Mesenchymal stem cell (in vitro differentiated cells and primary cell): ENCODE measurements at regions not wholly inside any gene's neighbourhood (a gene's known extent, or its start where the extent isn't known, plus 50 kb on each side); places are given as distances from the start of the nearest gene placed in this dataset.

Source experiments
- DNase-seq: peaks from one replicate; pipeline ENCODE4 v3.0.0-alpha.2; 2013
- H2AFZ ChIP-seq: one replicate; pipeline ENCODE4 v1.6.1; 2013; ENCODE audit warnings: low read depth, mild to moderate bottlenecking, control low read depth, inconsistent platforms, low read length, moderate library complexity
- H2AK5ac ChIP-seq: 2 replicates; pipeline ENCODE4 v1.6.1; 2013; ENCODE audit warnings: low read length, moderate library complexity, mild to moderate bottlenecking, inconsistent platforms; ENCODE audit not compliant: severe bottlenecking
- H2BK120ac ChIP-seq: one replicate; pipeline ENCODE4 v1.6.1; 2013; ENCODE audit warnings: low read depth, mild to moderate bottlenecking, inconsistent platforms, low read length, moderate library complexity
- H2BK12ac ChIP-seq, 2 experiments: one replicate each; pipeline ENCODE4 v1.6.1; 2013; ENCODE audit warnings: inconsistent platforms in 2 of 2, low read length in 2 of 2, mild to moderate bottlenecking in 2 of 2, moderate library complexity in 2 of 2, control low read depth in 1 of 2
- H2BK15ac ChIP-seq: one replicate; pipeline ENCODE4 v1.6.1; 2013; ENCODE audit warnings: mild to moderate bottlenecking, low read depth, inconsistent platforms; ENCODE audit not compliant: poor library complexity, severe bottlenecking
- H2BK5ac ChIP-seq: 2 replicates; pipeline ENCODE4 v1.6.1; 2013; ENCODE audit warnings: low read depth, mild to moderate bottlenecking, low read length, control low read depth, inconsistent platforms; ENCODE audit not compliant: poor library complexity, severe bottlenecking
- H3K14ac ChIP-seq, 2 experiments: one replicate each; pipeline ENCODE4 v1.6.1; 2013; ENCODE audit warnings: inconsistent platforms in 2 of 2, low read length in 2 of 2, control low read depth in 1 of 2, mild to moderate bottlenecking in 1 of 2, moderate library complexity in 1 of 2
- H3K18ac ChIP-seq, 2 experiments: one replicate each; pipeline ENCODE4 v1.6.1; 2013; ENCODE audit warnings: inconsistent platforms in 2 of 2, low read length in 2 of 2, control low read depth in 1 of 2, low read depth in 1 of 2, mild to moderate bottlenecking in 1 of 2
- H3K23ac ChIP-seq, 2 experiments: one replicate each; pipeline ENCODE4 v1.6.1; 2013; ENCODE audit warnings: inconsistent platforms in 2 of 2, low read length in 2 of 2, mild to moderate bottlenecking in 2 of 2, moderate library complexity in 2 of 2, control low read depth in 1 of 2
- H3K27ac ChIP-seq: 2 replicates; pipeline ENCODE4 v1.5.1; 2013; ENCODE audit warnings: mild to moderate bottlenecking, moderate library complexity, low read length, control low read depth, inconsistent platforms; ENCODE audit not compliant: poor library complexity, severe bottlenecking
- H3K27me3 ChIP-seq, 2 experiments: 2 replicates each; pipeline versions ENCODE4 v1.6.1 to v1.7.0; 2013; ENCODE audit warnings: low read length in 2 of 2, mild to moderate bottlenecking in 2 of 2, moderate library complexity in 2 of 2, control low read depth in 1 of 2, inconsistent platforms in 1 of 2; ENCODE audit not compliant: control insufficient read depth in 1 of 2, insufficient read depth in 1 of 2
- H3K36me3 ChIP-seq, 2 experiments: 2 replicates each; pipeline versions ENCODE4 v1.6.1 to v1.7.0; 2013; ENCODE audit warnings: low read length in 2 of 2, control low read depth in 1 of 2, inconsistent platforms in 1 of 2, low read depth in 1 of 2, mild to moderate bottlenecking in 1 of 2; ENCODE audit not compliant: insufficient read depth in 2 of 2, control insufficient read depth in 1 of 2
- H3K4ac ChIP-seq, 2 experiments: one replicate each; pipeline ENCODE4 v1.6.1; 2013; ENCODE audit warnings: inconsistent platforms in 2 of 2, low read length in 2 of 2, mild to moderate bottlenecking in 2 of 2, moderate library complexity in 2 of 2, control low read depth in 1 of 2, low read depth in 1 of 2
- H3K4me1 ChIP-seq: 2 replicates; pipeline ENCODE4 v1.6.1; 2013; ENCODE audit warnings: low read depth, low read length, control low read depth; ENCODE audit not compliant: control insufficient read depth, insufficient read depth
- H3K4me2 ChIP-seq: 2 replicates; pipeline ENCODE4 v1.6.1; 2013; ENCODE audit warnings: low read length, mild to moderate bottlenecking, inconsistent platforms; ENCODE audit not compliant: poor library complexity, severe bottlenecking
- H3K4me3 ChIP-seq, 2 experiments: 2 replicates each; pipeline versions ENCODE4 v1.5.1 to v1.7.0; 2013; ENCODE audit warnings: low read length in 2 of 2, mild to moderate bottlenecking in 2 of 2, control low read depth in 1 of 2, low read depth in 1 of 2; ENCODE audit not compliant: insufficient read depth in 1 of 2
- H3K79me1 ChIP-seq: replicated peaks from 2 replicates; pipeline ENCODE4 v1.6.1; 2013; ENCODE audit warnings: mild to moderate bottlenecking, control low read depth, low read length, inconsistent platforms; ENCODE audit not compliant: poor library complexity, severe bottlenecking
- H3K9ac ChIP-seq: 2 replicates; pipeline ENCODE4 v1.7.0; 2013; ENCODE audit warnings: mild to moderate bottlenecking, low read length, moderate library complexity
- H3K9me3 ChIP-seq: 2 replicates; pipeline ENCODE4 v1.7.0; 2013; ENCODE audit warnings: mild to moderate bottlenecking, low read length; ENCODE audit not compliant: control insufficient read depth
- H4K8ac ChIP-seq: one replicate; pipeline ENCODE4 v1.6.1; 2013; ENCODE audit warnings: inconsistent platforms, mild to moderate bottlenecking, low read length, moderate library complexity
- H4K91ac ChIP-seq: one replicate; pipeline ENCODE4 v1.6.1; 2013; ENCODE audit warnings: mild to moderate bottlenecking, low read length, inconsistent platforms
- WGBS: methylation state at CpG from one replicate; pipeline ENCODE4 v1.1.7; 2013; ENCODE audit warnings: mixed read lengths; 5-methylcytosine and 5-hydroxymethylcytosine counted together

DNA sequence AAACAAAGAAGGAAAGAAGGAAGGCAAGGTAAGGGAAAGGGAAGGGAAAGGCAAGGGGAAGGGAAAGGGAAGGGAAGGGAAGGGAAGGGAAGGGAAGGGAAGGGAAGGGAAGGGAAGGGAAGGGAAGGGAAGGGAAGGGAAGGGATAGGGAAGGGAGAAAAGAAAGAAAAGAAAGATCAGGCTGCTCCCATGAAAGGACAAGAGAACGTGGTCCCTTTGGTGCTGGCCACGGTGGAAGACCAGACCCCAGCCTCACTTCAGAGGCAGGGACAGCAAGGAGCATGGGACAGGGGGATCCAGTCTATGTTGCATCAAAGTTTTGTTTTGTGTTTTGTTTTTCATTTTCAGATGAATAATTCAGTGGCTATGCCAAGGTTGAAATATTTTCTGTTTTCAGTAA is 111.4 kb upstream of the IGF1R start:
- H2BK120ac ChIP-seq: no peak overlapping the region
- no peak overlapping the region for H2AK5ac ChIP-seq
- whole genome bisulfite sequencing: 81% methylated on average over 2 of the region's 2 CpGs
- no peak overlapping the region for H3K18ac ChIP-seq
- no peak overlapping the region for H3K9ac ChIP-seq
- no peak overlapping the region for H3K14ac ChIP-seq
- DNase-seq: no peak
- no peak overlapping the region for H4K8ac ChIP-seq
- no peaks in the 10 kb centered on the region for H3K36me3 ChIP-seq
- H2AFZ ChIP-seq: no peak overlapping the region
- no peak overlapping the region for H3K4me3 ChIP-seq
- H4K91ac ChIP-seq: no peak overlapping the region
- H3K27ac ChIP-seq: no peak overlapping the region
- H3K4me2 ChIP-seq: no peak overlapping the region
- H3K4ac ChIP-seq: no peak overlapping the region
- peaks cover 17 to 43% of the 10 kb centered on the region in 2 experiments for H3K27me3 ChIP-seq
- no peak overlapping the region for H3K23ac ChIP-seq
- no peak overlapping the region for H2BK5ac ChIP-seq
- H2BK12ac ChIP-seq: no peak overlapping the region
- H3K4me1 ChIP-seq: no peaks in the 10 kb centered on the region
- H3K79me1 ChIP-seq: no peaks in the 10 kb centered on the region
- H3K9me3 ChIP-seq: no peaks in the 10 kb centered on the region
- H2BK15ac ChIP-seq: no peak overlapping the region

DNA sequence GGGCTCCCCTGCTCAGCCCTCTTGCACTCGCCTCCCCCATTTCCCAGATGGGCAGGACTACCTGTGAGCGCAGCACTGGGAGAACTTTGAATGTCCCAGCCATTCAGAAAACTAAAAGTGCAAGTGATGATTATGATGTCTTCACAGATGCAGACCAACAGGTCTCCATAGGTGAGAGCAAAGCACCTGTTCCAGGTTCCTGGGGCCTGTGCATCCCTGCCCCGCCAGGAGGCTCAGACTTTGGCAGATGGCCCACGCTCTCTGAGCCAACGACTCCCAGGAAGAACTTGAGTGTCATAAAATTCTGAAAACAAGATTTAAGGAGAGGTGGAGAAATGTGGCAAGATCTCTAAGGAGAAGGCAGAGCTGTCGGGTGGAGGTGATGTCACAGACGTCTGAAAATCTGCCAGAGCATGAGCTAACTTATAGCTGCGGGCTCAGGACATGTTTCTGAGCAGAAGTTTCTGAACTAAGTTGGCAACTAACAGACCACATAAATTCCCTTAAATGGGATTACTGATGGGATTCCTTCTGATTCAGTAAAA is 110.8 kb upstream of the IGF1R start:
- Histone ChIP-seq H4K8ac (no peak overlapping the region), H2AK5ac (no peak overlapping the region), H3K4me3 (no peak overlapping the region), H3K9me3 (no peaks in the 10 kb centered on the region), H4K91ac (no peak overlapping the region), H2BK15ac (no peak overlapping the region), H3K27me3 (peaks cover 17 to 37% of the 10 kb centered on the region in 2 experiments), H3K4me1 (no peaks in the 10 kb centered on the region), H3K4ac (no peak overlapping the region), H2BK120ac (no peak overlapping the region), H3K23ac (no peak overlapping the region), H3K36me3 (no peaks in the 10 kb centered on the region), H3K18ac (no peak overlapping the region), H2BK12ac (no peak overlapping the region), H3K79me1 (no peaks in the 10 kb centered on the region), H2AFZ (no peak overlapping the region), H3K9ac (no peak overlapping the region), H3K4me2 (no peak overlapping the region), H3K14ac (no peak overlapping the region), H3K27ac (no peak overlapping the region), H2BK5ac (no peak overlapping the region)
- DNase-seq: no peak
- WGBS: 80% methylated on average over 8 of the region's 8 CpGs

DNA sequence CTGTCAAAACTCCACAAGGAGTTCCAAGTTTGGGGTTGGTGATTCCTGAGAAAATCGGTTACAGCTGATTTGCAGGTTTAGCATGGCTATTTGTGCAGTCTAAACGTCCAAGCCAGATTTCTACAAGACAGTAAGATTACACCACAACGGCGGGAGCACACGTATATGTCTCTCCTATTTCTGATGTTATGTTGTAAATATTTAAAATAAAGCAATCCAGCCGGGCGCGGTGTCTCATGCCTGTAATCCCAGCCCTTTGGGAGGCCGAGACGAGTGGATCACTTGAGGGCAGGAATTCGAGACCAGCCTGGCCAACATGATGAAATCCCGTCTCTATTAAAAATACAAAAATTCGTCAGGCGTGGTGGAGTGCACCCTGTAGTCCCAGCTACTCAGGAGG is 106.8 kb upstream of the IGF1R start:
- Histone ChIP-seq H2BK12ac (no peak overlapping the region), H3K23ac (no peak overlapping the region), H4K8ac (no peak overlapping the region), H3K9me3 (no peaks in the 10 kb centered on the region), H4K91ac (no peak overlapping the region), H3K4ac (no peak overlapping the region), H3K79me1 (no peaks in the 10 kb centered on the region), H3K27ac (no peak overlapping the region), H2BK120ac (no peak overlapping the region), H3K36me3 (no peaks in the 10 kb centered on the region), H3K4me1 (no peaks in the 10 kb centered on the region), H2BK15ac (no peak overlapping the region), H3K27me3 (peaks cover 24 to 26% of the 10 kb centered on the region in 2 experiments), H3K9ac (no peak overlapping the region), H2AFZ (no peak overlapping the region), H2AK5ac (no peak overlapping the region), H3K18ac (no peak overlapping the region), H2BK5ac (no peak overlapping the region), H3K4me2 (no peak overlapping the region), H3K4me3 (no peak overlapping the region), H3K14ac (no peak overlapping the region)
- WGBS: 91% methylated on average over 10 of the region's 14 CpGs
- DNase-seq: no peak

DNA sequence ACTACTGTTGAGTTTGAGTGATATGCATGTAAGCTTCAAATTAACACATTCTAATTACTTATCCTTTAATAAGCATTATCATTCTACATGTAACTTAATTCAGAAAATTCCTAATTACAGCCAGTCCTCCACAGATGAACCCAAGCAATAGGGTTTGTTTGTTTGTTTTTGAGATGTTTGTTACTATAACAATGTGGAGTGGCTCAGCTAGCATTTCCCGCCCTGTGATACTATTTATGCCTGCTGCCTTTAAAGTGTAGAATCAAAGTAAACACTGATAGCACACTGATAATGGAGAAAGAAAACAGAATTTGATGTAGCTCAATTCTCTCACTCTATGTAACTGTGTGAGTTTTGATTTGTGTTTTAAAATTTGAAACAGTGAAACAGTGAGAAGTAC is 105.1 kb upstream of the IGF1R start:
- no peak overlapping the region for H3K27ac ChIP-seq
- H4K91ac ChIP-seq: no peak overlapping the region
- H2AFZ ChIP-seq: no peak overlapping the region
- H3K27me3 ChIP-seq: peaks cover 13 to 34% of the 10 kb centered on the region in 2 experiments
- no peak overlapping the region for H3K9ac ChIP-seq
- no peak overlapping the region for H3K23ac ChIP-seq
- H3K4me2 ChIP-seq: no peak overlapping the region
- no peak overlapping the region for H3K14ac ChIP-seq
- WGBS: 43% methylated on average over 1 of the region's 1 CpG
- no peaks in the 10 kb centered on the region for H3K9me3 ChIP-seq
- no peak overlapping the region for H2BK5ac ChIP-seq
- H2BK120ac ChIP-seq: no peak overlapping the region
- no peaks in the 10 kb centered on the region for H3K79me1 ChIP-seq
- H3K4me1 ChIP-seq: peaks cover 8% of the 10 kb centered on the region
- no peak overlapping the region for H3K4ac ChIP-seq
- DNase-seq: no peak
- no peak overlapping the region for H2BK12ac ChIP-seq
- no peak overlapping the region for H2AK5ac ChIP-seq
- no peaks in the 10 kb centered on the region for H3K36me3 ChIP-seq
- no peak overlapping the region for H2BK15ac ChIP-seq
- no peak overlapping the region for H4K8ac ChIP-seq
- no peak overlapping the region for H3K18ac ChIP-seq
- H3K4me3 ChIP-seq: no peak overlapping the region
